Stomach (tissue), 4 donors: ENCODE measurements at regions not wholly inside any gene's neighbourhood (a gene's known extent, or its start where the extent isn't known, plus 50 kb on each side); places are given as distances from the start of the nearest gene placed in this dataset.

Experiments used
- CTCF ChIP-seq, 7 experiments: fragments of 450-650 bp in 4 of 7; fragments of 200-600 bp in 3 of 7; sonication (generic) in 3 of 7; IDR thresholded peaks; one replicate each; pipeline ENCODE4 v1.5.1; 2016 to 2019; ENCODE audit warnings: antibody characterized with exemption in 7 of 7, control low read depth in 2 of 7, mild to moderate bottlenecking in 1 of 7
- POLR2A ChIP-seq, 4 donors: fragments of 450-650 bp; IDR thresholded peaks; one replicate each; pipeline ENCODE4 v1.6.1; 2016; ENCODE audit warnings: antibody characterized with exemption in 4 of 4, control low read depth in 2 of 4, mild to moderate bottlenecking in 1 of 4, moderate library complexity in 1 of 4

GRCh38 chr2:34306745-34307144 is 707.6 kb upstream of the FAM98A start:
- no peak for TF ChIP-seq CTCF (IDR thresholded peaks at IDR 0.05)
- TF ChIP-seq POLR2A (IDR thresholded peaks at IDR 0.05), result no peak
